Tibial nerve (tissue), 4 donors: ENCODE measurements at regions not wholly inside any gene's neighbourhood (a gene's known extent, or its start where the extent isn't known, plus 50 kb on each side); places are given as distances from the start of the nearest gene placed in this dataset.
A peak's percentile ranks its signal among the peaks of the same experiment; 100 is the strongest.
"Not testable (repeated sequence)": the region's sequence is repeated elsewhere in the genome, so short reads cannot be mapped to it uniquely, and the experiment has no call there.

Experiments
- DNase-seq, 2 donors: peaks; one replicate each; pipeline ENCODE4 v3.0.0-alpha.2; 2019; ENCODE audit warnings: low spot score in 2 of 2
- H3K27ac ChIP-seq, 4 donors: fragments of 200-600 bp; sonication (generic) in 3 of 4; one replicate each; pipeline ENCODE4 v1.5.1; 2017 to 2019; ENCODE audit warnings: mild to moderate bottlenecking in 1 of 4
- H3K27me3 ChIP-seq, 2 donors: fragments of 200-600 bp; sonication (generic) in 1 of 2; one replicate each; pipeline versions ENCODE4 v1.5.1 to v1.6.0; 2017 to 2019
- H3K36me3 ChIP-seq, 3 donors: fragments of 200-600 bp; sonication (generic); one replicate each; pipeline ENCODE4 v1.5.1; 2018 to 2019
- H3K4me1 ChIP-seq, 4 donors: fragments of 200-600 bp; sonication (generic) in 3 of 4; one replicate each; pipeline ENCODE4 v1.5.1; 2017 to 2019
- H3K4me3 ChIP-seq, 4 donors: fragments of 200-600 bp; sonication (generic) in 3 of 4; one replicate each; pipeline ENCODE4 v1.5.1; 2017 to 2019; ENCODE audit warnings: mild to moderate bottlenecking in 1 of 4, moderate library complexity in 1 of 4
- H3K9me3 ChIP-seq, 4 donors: fragments of 200-600 bp; sonication (generic) in 3 of 4; one replicate each; pipeline ENCODE4 v1.5.1; 2017 to 2019
- CTCF ChIP-seq, 5 experiments: fragments of 200-600 bp in 3 of 5; fragments of 450-650 bp in 2 of 5; sonication (generic) in 3 of 5; IDR thresholded peaks; one replicate each; pipeline ENCODE4 v1.5.1; 2016 to 2019; ENCODE audit warnings: antibody characterized with exemption in 5 of 5, mild to moderate bottlenecking in 3 of 5, moderate library complexity in 2 of 5
- EP300 ChIP-seq, 2 donors: sonication (generic); formaldehyde crosslinking; IDR thresholded peaks; one replicate each; pipeline ENCODE4 v1.6.1; 2017; ENCODE audit warnings: antibody characterized with exemption in 2 of 2, mild to moderate bottlenecking in 1 of 2
- POLR2A ChIP-seq, 2 donors: fragments of 450-650 bp; IDR thresholded peaks; one replicate each; pipeline ENCODE4 v1.6.1; 2017; ENCODE audit warnings: antibody characterized with exemption in 2 of 2, mild to moderate bottlenecking in 2 of 2, moderate library complexity in 2 of 2
- WGBS, 2 donors: methylation state at CpG; one replicate each; pipeline ENCODE4 v1.1.5; 2018; 5-methylcytosine and 5-hydroxymethylcytosine counted together

DNA sequence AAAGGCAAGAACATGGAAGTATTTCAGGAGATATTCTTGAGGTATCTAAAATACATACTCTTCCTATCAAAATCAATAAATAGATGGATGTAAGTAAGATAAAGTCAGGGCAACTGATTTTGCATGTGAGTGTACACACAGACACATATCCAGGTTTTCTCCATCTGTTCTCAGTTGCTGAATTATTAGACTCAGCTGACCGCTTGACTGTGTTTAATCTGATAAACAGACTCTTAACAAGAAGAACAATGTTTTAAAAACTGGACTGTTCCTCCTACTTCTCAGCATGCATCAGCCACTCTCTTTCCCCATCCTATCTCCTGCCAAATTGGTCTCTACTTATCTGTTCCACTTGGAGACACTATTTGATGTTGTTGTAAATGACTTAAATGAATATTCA lies 73.5 kb downstream of the GOLGA8G start:
- H3K36me3 ChIP-seq = no peaks in the 10 kb centered on the region
- 72 to 78% methylated on average over 1 of the region's 1 CpG for WGBS, 2 donors
- H3K27ac ChIP-seq = no peak overlapping the region
- H3K27me3 ChIP-seq = peaks cover 2 to 15% of the 10 kb centered on the region in 2 donors
- no peak for TF ChIP-seq POLR2A (IDR thresholded peaks at IDR 0.05)
- TF ChIP-seq EP300 (IDR thresholded peaks at IDR 0.05) = no peak
- TF ChIP-seq CTCF (IDR thresholded peaks at IDR 0.05) = no peak
- DNase-seq = no peak
- peaks cover 0 to 5% (median 0%) of the 10 kb centered on the region in 4 donors for H3K4me1 ChIP-seq
- H3K4me3 ChIP-seq = no peak overlapping the region
- H3K9me3 ChIP-seq = no peaks in the 10 kb centered on the region

DNA sequence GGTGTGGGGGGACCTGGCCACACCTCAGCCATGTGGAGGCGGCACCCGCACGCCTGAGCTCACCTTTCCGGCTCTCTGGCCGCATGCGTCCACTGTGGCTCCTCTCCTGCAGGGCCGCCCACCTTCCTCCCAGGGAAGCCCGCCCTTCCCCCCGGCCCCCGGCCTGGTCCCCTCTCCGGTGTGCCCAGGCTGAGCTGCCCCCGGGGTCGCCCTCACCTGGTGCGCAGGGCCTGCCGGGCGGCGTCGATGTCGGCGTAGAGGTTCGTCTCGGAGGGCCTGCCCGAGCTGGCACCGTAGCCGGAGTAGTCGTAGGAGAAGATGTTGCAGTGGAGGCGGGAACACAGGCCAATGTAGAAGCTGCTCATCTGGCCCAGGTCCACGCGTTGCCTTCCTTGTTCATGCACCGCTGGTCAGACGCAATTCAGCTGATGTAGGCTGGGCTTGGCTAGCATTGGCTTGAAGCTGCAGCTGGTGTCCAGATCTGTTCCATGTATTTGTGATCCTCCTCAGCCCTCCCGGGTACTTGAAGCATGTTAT lies 75.3 kb downstream of the GOLGA8G start:
- not testable (repeated sequence) for H3K27ac ChIP-seq, H3K4me1 ChIP-seq, H3K9me3 ChIP-seq, H3K36me3 ChIP-seq, DNase-seq, H3K4me3 ChIP-seq
- 90 to 91% methylated on average over 32 of the region's 32 CpGs for WGBS, 2 donors
- H3K27me3 ChIP-seq = peaks cover 2 to 15% of the 10 kb centered on the region in 2 donors

DNA sequence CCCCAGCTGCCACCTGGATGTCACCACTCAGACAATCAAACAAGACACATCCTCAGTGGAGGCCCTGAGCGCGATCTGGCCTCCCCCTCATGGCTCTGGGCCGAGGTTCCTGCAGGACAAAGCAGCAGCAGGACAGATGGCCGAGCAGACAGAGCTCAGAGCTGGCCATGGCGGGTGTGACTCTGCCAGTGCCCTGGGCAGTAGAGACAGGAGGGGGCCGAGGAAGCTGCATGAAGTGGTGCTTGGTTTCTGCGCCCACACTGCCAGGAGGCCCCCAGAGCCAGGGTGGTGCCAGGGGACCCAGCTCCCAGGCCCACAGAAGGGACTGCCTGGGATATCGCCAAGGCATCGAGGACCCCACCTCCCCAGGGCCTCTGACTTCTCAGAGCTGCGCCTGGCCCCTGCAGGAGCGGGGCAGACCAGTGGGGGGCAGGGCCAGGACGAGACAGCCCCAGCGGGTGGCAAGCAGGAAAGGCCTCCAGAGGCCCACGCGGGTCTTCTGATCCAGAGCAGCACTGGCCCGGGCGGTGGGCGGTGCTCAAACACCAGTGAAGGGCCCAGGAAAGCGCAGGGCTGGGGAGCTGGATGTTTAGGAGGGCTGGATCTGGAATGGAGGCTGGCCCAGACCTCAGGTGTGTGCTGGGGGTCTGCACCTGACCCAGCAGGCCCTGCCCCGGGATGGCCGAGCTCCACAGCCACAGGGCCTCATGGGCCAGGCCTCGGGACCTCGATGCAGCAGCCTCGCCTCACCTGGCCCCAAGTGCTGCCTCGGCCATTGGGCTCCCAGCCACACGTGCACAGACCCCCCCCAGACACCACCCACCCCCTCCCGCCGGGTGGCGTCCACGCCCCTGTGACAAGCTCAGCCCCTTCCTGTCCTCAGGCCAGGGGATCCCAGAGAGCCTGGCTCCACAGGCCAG lies 76.0 kb downstream of the GOLGA8G start:
- Histone ChIP-seq H3K27me3 (peaks cover 2 to 15% of the 10 kb centered on the region in 2 donors), H3K9me3 (no peaks in the 10 kb centered on the region), H3K4me1 (peaks cover 0 to 5% (median 0%) of the 10 kb centered on the region in 4 donors), H3K4me3 (no peak overlapping the region), H3K27ac (no peak overlapping the region), H3K36me3 (no peaks in the 10 kb centered on the region)
- no peak for DNase-seq
- TF ChIP-seq POLR2A (IDR thresholded peaks at IDR 0.05) = no peak
- no peak for TF ChIP-seq EP300 (IDR thresholded peaks at IDR 0.05)
- TF ChIP-seq CTCF (IDR thresholded peaks at IDR 0.05) = no peak
- WGBS, 2 donors = 82 to 83% methylated on average over 26 to 30 of the region's 30 CpGs

DNA sequence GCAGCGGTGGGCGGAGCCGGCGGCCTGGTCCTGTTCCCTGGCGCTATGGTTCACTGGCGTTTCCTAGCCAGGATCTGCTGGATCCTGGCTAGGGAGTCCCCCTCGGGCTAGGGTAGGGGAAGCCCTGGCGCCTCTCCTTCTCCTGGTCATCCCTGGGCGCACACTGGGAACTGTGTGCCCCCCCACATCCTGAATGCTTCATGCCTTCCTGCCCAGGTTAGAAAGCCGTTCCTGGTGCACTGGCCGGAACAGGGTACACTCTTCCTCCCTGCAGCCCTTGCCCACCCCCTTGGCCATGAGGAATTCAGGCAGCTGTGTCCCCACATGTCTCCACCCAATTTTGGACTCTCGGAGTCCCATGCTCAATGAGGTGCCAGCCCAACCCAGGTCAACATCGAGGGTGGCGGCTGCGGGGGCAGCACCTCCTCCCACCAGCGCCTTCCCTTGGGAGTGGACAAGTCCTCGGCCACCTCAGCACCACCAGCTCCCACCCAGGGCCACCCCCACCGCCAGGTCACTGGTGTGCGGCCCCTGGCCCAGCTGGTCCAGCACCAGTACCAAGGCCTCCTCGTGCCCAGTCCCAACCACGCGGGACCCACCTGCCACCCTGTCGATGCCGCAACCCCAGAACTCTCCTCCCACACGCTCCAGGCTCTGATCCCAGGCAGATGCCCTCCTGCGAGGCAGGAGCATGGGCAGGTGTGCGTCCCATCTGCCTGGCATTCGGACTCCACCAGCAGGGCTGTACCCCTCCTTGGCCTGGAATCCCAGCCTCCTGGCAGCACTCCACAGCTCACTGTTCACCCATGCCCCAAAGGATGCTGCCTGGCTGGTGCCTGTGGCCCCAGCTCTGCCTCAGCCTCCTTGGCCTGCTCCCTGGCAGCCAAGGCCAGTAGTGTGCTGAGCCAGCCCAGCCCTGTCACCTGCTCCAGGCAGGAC lies 77.0 kb downstream of the GOLGA8G start:
- not testable (repeated sequence) for H3K36me3 ChIP-seq, DNase-seq, H3K9me3 ChIP-seq, H3K4me3 ChIP-seq, H3K4me1 ChIP-seq, H3K27ac ChIP-seq
- 87 to 94% methylated on average over 22 of the region's 28 CpGs for WGBS, 2 donors
- H3K27me3 ChIP-seq = peaks cover 2 to 15% of the 10 kb centered on the region in 2 donors

GRCh38 chr15:28454751-28455220 lies 76.3 kb downstream of the GOLGA8F start:
- H3K9me3 ChIP-seq, DNase-seq, H3K27ac ChIP-seq, H3K4me1 ChIP-seq, H3K36me3 ChIP-seq: not testable (repeated sequence)
- Histone ChIP-seq H3K4me3 (peak overlapping the region in 1 of 4 donors; percentile 22), H3K27me3 (peaks cover 2 to 15% of the 10 kb centered on the region in 2 donors)
- 7% methylated on average over 8 of the region's 43 CpGs; no CpG with 5 or more reads in 1 of the 2 donors for WGBS, 2 donors
